ENCODE measurements at regions not wholly inside any gene's neighbourhood (a gene's known extent, or its start where the extent isn't known, plus 50 kb on each side); places are given as distances from the start of the nearest gene placed in this dataset.

- no peak for DNase-seq
- no peaks in the 10 kb centered on the region for H3K36me3 ChIP-seq
- TF ChIP-seq, protein P1, sequence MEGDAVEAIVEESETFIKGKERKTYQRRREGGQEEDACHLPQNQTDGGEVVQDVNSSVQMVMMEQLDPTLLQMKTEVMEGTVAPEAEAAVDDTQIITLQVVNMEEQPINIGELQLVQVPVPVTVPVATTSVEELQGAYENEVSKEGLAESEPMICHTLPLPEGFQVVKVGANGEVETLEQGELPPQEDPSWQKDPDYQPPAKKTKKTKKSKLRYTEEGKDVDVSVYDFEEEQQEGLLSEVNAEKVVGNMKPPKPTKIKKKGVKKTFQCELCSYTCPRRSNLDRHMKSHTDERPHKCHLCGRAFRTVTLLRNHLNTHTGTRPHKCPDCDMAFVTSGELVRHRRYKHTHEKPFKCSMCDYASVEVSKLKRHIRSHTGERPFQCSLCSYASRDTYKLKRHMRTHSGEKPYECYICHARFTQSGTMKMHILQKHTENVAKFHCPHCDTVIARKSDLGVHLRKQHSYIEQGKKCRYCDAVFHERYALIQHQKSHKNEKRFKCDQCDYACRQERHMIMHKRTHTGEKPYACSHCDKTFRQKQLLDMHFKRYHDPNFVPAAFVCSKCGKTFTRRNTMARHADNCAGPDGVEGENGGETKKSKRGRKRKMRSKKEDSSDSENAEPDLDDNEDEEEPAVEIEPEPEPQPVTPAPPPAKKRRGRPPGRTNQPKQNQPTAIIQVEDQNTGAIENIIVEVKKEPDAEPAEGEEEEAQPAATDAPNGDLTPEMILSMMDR (IDR thresholded peaks at IDR 0.05), result no peak
- no peak for TF ChIP-seq POLR2A (IDR thresholded peaks at IDR 0.05)
- H3K9me3 ChIP-seq, result no peaks in the 10 kb centered on the region
- H3K27me3 ChIP-seq, result no peaks in the 10 kb centered on the region
- peaks cover 0 to 6% (median 0%) of the 10 kb centered on the region in 4 donors for H3K4me1 ChIP-seq
- H3K27ac ChIP-seq, result no peak overlapping the region
- H3K4me3 ChIP-seq, result peak overlapping the region in 1 of 4 donors; percentile 25
Observed at GRCh38 chr1:239717097-239717917, 330.9 kb downstream of the CHRM3 start.

DNA sequence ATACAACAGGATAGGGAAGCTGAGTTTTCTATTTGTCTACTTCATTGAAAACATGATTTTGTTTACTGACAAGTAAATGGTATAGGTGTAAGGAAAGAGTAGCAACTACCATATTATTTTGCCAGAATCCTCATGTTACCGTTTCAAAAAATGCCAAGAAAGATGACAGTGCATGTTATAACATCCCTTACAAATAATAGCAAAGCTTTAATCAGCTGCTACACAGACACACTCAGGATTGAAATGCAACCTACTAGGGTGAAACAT is 331.5 kb downstream of the CHRM3 start:
- TF ChIP-seq POLR2A (IDR thresholded peaks at IDR 0.05), result no peak
- Histone ChIP-seq H3K4me1 (peaks cover 0 to 6% (median 0%) of the 10 kb centered on the region in 4 donors), H3K4me3 (peak overlapping the region in 3 of 4 donors; percentile 4 to 25 (median 24)), H3K27ac (peak overlapping the region in 2 of 4 donors; percentile 21 to 75), H3K9me3 (no peaks in the 10 kb centered on the region), H3K27me3 (no peaks in the 10 kb centered on the region), H3K36me3 (no peaks in the 10 kb centered on the region)
- DNase-seq, result no peak

- no peaks in the 10 kb centered on the region for H3K27me3 ChIP-seq
- H3K27ac ChIP-seq, result peak overlapping the region; percentile 21 to 75 (median 70)
- TF ChIP-seq, protein P1 (IDR thresholded peaks at IDR 0.05), result no peak
- no peak for TF ChIP-seq POLR2A (IDR thresholded peaks at IDR 0.05)
- no peaks in the 10 kb centered on the region for H3K9me3 ChIP-seq
- peaks cover 0 to 6% (median 0%) of the 10 kb centered on the region in 4 donors for H3K4me1 ChIP-seq
- DNase-seq, result no peak
- H3K36me3 ChIP-seq, result no peaks in the 10 kb centered on the region
- peak overlapping the region; percentile 4 to 24 (median 10) for H3K4me3 ChIP-seq
Observed at GRCh38 chr1:239718571-239718970, 332.2 kb downstream of the CHRM3 start.

DNA sequence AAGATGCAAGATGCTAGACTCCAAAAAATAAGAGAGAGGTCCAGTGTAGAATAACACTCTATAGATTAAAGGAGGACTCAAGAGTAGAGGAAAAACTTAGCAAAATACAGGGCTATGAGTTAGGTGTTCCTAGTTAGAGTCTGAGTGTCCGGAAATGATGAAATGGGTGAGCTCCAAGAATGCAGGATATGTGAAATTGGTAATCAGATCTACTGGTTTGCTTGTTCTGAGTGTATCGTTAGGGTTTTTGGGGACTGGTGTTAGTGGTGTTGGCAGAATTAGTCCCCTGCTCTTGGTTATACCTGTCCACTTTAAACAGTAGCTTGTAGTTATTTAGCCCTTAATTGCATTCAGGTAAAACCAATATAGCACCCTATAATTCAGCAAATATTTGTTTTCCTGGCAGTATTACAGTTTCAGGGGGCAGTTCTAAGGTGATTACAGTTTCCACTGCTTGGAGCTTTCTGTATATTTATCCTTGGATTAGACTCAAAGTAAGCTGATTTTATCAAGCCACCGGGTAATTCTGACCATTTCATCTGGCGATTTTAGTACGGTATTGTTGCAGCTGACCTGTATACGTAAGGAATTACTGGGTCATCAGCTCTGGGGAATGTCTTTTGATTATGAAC is 332.7 kb downstream of the CHRM3 start:
- Histone ChIP-seq H3K9me3 (no peaks in the 10 kb centered on the region), H3K4me3 (peak overlapping the region; percentile 4 to 30 (median 19)), H3K27me3 (no peaks in the 10 kb centered on the region), H3K4me1 (peaks cover 0 to 6% (median 0%) of the 10 kb centered on the region in 4 donors), H3K36me3 (no peaks in the 10 kb centered on the region), H3K27ac (peak overlapping the region; percentile 64 to 75 (median 70))
- TF ChIP-seq POLR2A (IDR thresholded peaks at IDR 0.05), result no peak
- TF ChIP-seq, protein P1 (IDR thresholded peaks at IDR 0.05), result peak in 1 of 6 experiments; percentile 1
- DNase-seq, result no peak

DNA sequence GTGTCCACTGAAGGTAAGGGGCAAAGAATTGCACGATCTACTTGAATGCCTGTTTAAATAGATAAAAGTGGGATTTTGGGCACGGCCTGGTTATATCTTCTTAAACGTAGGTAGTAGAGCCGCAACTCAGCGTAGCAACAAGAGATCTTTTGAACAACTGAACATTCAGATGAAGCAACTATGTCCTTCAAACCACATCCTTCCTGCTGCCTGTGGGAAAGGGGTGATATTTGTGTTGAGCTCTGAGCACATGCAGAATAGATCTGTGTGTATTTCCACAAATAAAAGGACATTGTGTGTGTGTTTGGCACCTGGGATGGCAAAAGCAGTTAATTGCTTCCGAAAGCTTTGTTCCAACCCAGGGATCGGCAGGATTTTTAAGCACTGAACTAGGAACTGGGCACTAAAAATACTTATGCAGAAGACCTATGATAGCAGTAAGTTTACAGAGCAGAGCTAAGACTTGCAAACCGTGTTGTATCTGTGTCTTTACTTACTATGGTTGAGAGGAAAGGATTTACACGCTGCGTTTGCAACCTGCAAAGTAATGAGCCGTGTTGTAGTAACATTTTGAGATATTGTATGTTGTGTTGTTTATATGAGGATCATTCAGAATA is 333.4 kb downstream of the CHRM3 start:
- H3K27ac ChIP-seq, result peak overlapping the region; percentile 64 to 75 (median 70)
- peaks cover 0 to 6% (median 0%) of the 10 kb centered on the region in 4 donors for H3K4me1 ChIP-seq
- peak overlapping the region; percentile 14 to 30 (median 19) for H3K4me3 ChIP-seq
- no peaks in the 10 kb centered on the region for H3K9me3 ChIP-seq
- peak in 2 of 3 donors; percentile 65 to 83 for DNase-seq
- H3K36me3 ChIP-seq, result no peaks in the 10 kb centered on the region
- TF ChIP-seq, protein P1 (IDR thresholded peaks at IDR 0.05), result no peak
- peak; percentile 29 to 32 for TF ChIP-seq POLR2A (IDR thresholded peaks at IDR 0.05)
- no peaks in the 10 kb centered on the region for H3K27me3 ChIP-seq

DNA sequence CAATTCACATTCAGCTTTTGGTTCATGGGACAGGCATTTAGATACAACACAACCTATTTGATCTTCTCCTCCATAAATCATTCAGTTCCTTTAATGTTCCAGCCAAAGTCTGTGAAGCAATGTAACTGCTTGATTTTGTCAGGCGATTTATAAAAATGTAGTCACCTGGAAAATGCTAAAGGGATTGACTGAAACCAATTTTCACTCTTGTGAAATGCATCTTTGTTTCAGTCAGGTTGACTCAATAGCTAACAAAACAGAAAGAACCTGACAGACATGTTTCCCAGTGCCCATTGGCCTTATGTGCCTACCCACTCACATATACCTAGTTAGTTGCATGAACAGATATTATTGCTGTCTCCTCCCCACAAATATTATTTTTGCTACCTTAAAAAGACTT is 335.7 kb downstream of the CHRM3 start:
- Histone ChIP-seq H3K4me3 (no peak overlapping the region), H3K27ac (no peak overlapping the region), H3K4me1 (peaks cover 0 to 6% (median 0%) of the 10 kb centered on the region in 4 donors), H3K9me3 (no peaks in the 10 kb centered on the region), H3K27me3 (no peaks in the 10 kb centered on the region), H3K36me3 (no peaks in the 10 kb centered on the region)
- DNase-seq, result no peak
- TF ChIP-seq, protein P1 (IDR thresholded peaks at IDR 0.05), result no peak
- TF ChIP-seq POLR2A (IDR thresholded peaks at IDR 0.05), result no peak
